ENCODE measurements at regions not wholly inside any gene's neighbourhood (a gene's known extent, or its start where the extent isn't known, plus 50 kb on each side); places are given as distances from the start of the nearest gene placed in this dataset.

- H3K27me3 ChIP-seq: no peaks in the 10 kb centered on the region
- H3K4me3 ChIP-seq: no peak overlapping the region
- no peak overlapping the region for H3K27ac ChIP-seq
- WGBS, 2 donors: 38 to 59% methylated on average over 1 of the region's 1 CpG
- TF ChIP-seq CTCF (IDR thresholded peaks at IDR 0.05) (no peak), EP300 (IDR thresholded peaks at IDR 0.05) (no peak), POLR2AphosphoS5 (IDR thresholded peaks at IDR 0.05) (no peak), POLR2A (IDR thresholded peaks at IDR 0.05) (no peak)
- DNase-seq (no peak), ATAC-seq (ENCODE audit: low FRiP score in 2 of 2) (peak in 1 of 2 donors; percentile 18)
- no peaks in the 10 kb centered on the region for H3K9me3 ChIP-seq
- H3K36me3 ChIP-seq: no peaks in the 10 kb centered on the region
- no peaks in the 10 kb centered on the region for H3K4me1 ChIP-seq
Measured at GRCh38 chr15:39413558-39413957, 167.3 kb upstream of the THBS1 start.

DNA sequence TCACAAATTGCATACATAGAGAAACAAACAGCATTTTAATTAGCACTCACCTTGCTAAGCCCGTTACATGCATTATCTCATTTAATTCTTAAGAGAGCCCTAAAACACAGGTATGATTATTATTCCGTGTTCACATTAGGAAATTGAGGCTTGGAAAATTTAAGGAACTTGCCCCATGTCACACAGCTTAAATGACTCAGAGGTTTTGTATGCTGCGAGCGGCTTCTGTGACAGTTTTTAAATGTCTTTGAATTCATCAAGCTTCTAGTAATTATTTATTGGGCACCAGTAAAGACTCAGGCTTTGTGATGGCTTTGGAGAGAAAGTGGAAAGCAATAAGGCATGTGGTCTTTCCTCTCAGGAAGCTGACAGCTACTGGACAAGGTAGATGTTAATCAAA lies 166.7 kb upstream of the THBS1 start:
- no peaks in the 10 kb centered on the region for H3K27me3 ChIP-seq
- no peak overlapping the region for H3K4me3 ChIP-seq
- TF ChIP-seq POLR2A (IDR thresholded peaks at IDR 0.05): no peak
- no peak for TF ChIP-seq CTCF (IDR thresholded peaks at IDR 0.05)
- TF ChIP-seq EP300 (IDR thresholded peaks at IDR 0.05): no peak
- TF ChIP-seq POLR2AphosphoS5 (IDR thresholded peaks at IDR 0.05): no peak
- no peaks in the 10 kb centered on the region for H3K9me3 ChIP-seq
- DNase-seq (no peak), ATAC-seq (ENCODE audit: low FRiP score in 2 of 2) (no peak)
- WGBS, 2 donors: 80 to 87% methylated on average over 4 of the region's 4 CpGs
- H3K4me1 ChIP-seq: no peaks in the 10 kb centered on the region
- no peak overlapping the region for H3K27ac ChIP-seq
- H3K36me3 ChIP-seq: no peaks in the 10 kb centered on the region

- Histone ChIP-seq H3K4me1 (no peaks in the 10 kb centered on the region), H3K4me3 (no peak overlapping the region), H3K27ac (no peak overlapping the region), H3K9me3 (no peaks in the 10 kb centered on the region), H3K36me3 (no peaks in the 10 kb centered on the region), H3K27me3 (no peaks in the 10 kb centered on the region)
- ATAC-seq (ENCODE audit: low FRiP score in 2 of 2) (no peak), DNase-seq (peak; percentile 3 to 34)
- TF ChIP-seq POLR2A (IDR thresholded peaks at IDR 0.05) (no peak), EP300 (IDR thresholded peaks at IDR 0.05) (no peak), CTCF (IDR thresholded peaks at IDR 0.05) (no peak), POLR2AphosphoS5 (IDR thresholded peaks at IDR 0.05) (no peak)
- 93% methylated on average over 1 of the region's 2 CpGs; no CpG with 5 or more reads in 1 of the 2 donors for WGBS, 2 donors
Measured at GRCh38 chr15:39415634-39416033, 165.2 kb upstream of the THBS1 start.

DNA sequence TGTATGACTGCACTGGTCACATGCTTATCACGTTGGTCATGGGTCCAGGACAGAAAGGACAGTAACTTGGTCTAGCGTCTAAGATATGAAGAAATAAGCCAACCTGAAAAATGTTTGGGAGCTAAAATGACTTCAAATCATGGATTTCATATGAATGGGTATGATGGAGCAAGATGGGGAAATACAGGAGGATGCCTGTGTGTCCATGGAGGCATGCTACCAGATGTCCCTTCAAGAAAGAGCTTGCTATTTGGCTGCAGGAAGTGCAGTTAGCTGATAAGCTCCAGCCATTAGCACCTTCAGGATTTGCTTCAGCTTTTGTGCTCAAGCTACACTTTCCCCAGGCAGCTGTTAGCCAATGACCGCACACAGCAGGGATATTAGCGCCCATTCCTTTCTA lies 164.6 kb upstream of the THBS1 start:
- Histone ChIP-seq H3K36me3 (no peaks in the 10 kb centered on the region), H3K4me3 (no peak overlapping the region), H3K27ac (no peak overlapping the region), H3K9me3 (no peaks in the 10 kb centered on the region), H3K4me1 (no peaks in the 10 kb centered on the region), H3K27me3 (no peaks in the 10 kb centered on the region)
- WGBS, 2 donors: 92 to 93% methylated on average over 4 of the region's 4 CpGs
- ATAC-seq (ENCODE audit: low FRiP score in 2 of 2) (no peak), DNase-seq (no peak)
- TF ChIP-seq EP300 (IDR thresholded peaks at IDR 0.05): no peak
- TF ChIP-seq CTCF (IDR thresholded peaks at IDR 0.05): no peak
- TF ChIP-seq POLR2AphosphoS5 (IDR thresholded peaks at IDR 0.05): no peak
- TF ChIP-seq POLR2A (IDR thresholded peaks at IDR 0.05): no peak

- no peaks in the 10 kb centered on the region for H3K36me3 ChIP-seq
- WGBS, 2 donors: 74 to 75% methylated on average over 6 of the region's 6 CpGs
- no peaks in the 10 kb centered on the region for H3K27me3 ChIP-seq
- no peak for ATAC-seq (ENCODE audit: low FRiP score in 2 of 2)
- no peaks in the 10 kb centered on the region for H3K9me3 ChIP-seq
- no peak for TF ChIP-seq POLR2A (IDR thresholded peaks at IDR 0.05)
- no peak for TF ChIP-seq EP300 (IDR thresholded peaks at IDR 0.05)
- no peak for TF ChIP-seq POLR2AphosphoS5 (IDR thresholded peaks at IDR 0.05)
- no peak for TF ChIP-seq CTCF (IDR thresholded peaks at IDR 0.05)
- no peaks in the 10 kb centered on the region for H3K4me1 ChIP-seq
- no peak overlapping the region for H3K27ac ChIP-seq
- no peak overlapping the region for H3K4me3 ChIP-seq
- DNase-seq: no peak
Measured at GRCh38 chr15:39417366-39418134, 163.3 kb upstream of the THBS1 start.
